Spinal cord (tissue), 9 donors: ENCODE measurements at regions not wholly inside any gene's neighbourhood (a gene's known extent, or its start where the extent isn't known, plus 50 kb on each side); places are given as distances from the start of the nearest gene placed in this dataset.
A peak's percentile ranks its signal among the peaks of the same experiment; 100 is the strongest.
"Not testable (repeated sequence)": the region's sequence is repeated elsewhere in the genome, so short reads cannot be mapped to it uniquely, and the experiment has no call there.

Experiments
- DNase-seq, 6 donors: peaks; one replicate each; pipeline versions ENCODE4 v3.0.0 to v3.0.0-alpha.2; 2013 to 2015; ENCODE audit warnings: low spot score in 6 of 6, low read depth in 4 of 6
- H3K27ac ChIP-seq: one replicate; pipeline ENCODE4 v1.5.1; 2013; ENCODE audit warnings: low read depth, low read length, control low read depth
- H3K27me3 ChIP-seq: one replicate; pipeline ENCODE4 v1.6.1; 2013; ENCODE audit warnings: low read length; ENCODE audit not compliant: control insufficient read depth, insufficient read depth
- H3K36me3 ChIP-seq: one replicate; pipeline ENCODE4 v1.6.1; 2013; ENCODE audit warnings: low read length; ENCODE audit not compliant: control insufficient read depth, insufficient read depth
- H3K4me1 ChIP-seq: one replicate; pipeline ENCODE4 v1.6.1; 2013; ENCODE audit warnings: low read length; ENCODE audit not compliant: control insufficient read depth, insufficient read depth
- H3K4me3 ChIP-seq: one replicate; pipeline ENCODE4 v1.5.1; 2013; ENCODE audit warnings: low read depth, low read length, control low read depth
- H3K9me3 ChIP-seq: one replicate; pipeline ENCODE4 v1.6.1; 2013; ENCODE audit warnings: low read length; ENCODE audit not compliant: control insufficient read depth, insufficient read depth
- WGBS: methylation state at CpG from one replicate; pipeline ENCODE4 v1.1.5; 2013; ENCODE audit warnings: missing lambda C conversion rate; ENCODE audit not compliant: insufficient coverage; 5-methylcytosine and 5-hydroxymethylcytosine counted together
- donor health status: healthy.

GRCh38 chr4:121575392-121575791 is 121.4 kb downstream of the ANXA5 start:
- H3K9me3 ChIP-seq, H3K4me1 ChIP-seq, H3K27ac ChIP-seq, DNase-seq, H3K36me3 ChIP-seq, H3K4me3 ChIP-seq, H3K27me3 ChIP-seq: not testable (repeated sequence)
- WGBS, result 96% methylated on average over 3 of the region's 3 CpGs

GRCh38 chr4:121574618-121575017 is 122.2 kb downstream of the ANXA5 start:
- no peak for DNase-seq

GRCh38 chr4:121567748-121568147 is 129.0 kb downstream of the ANXA5 start:
- Histone ChIP-seq H3K27ac (no peak overlapping the region), H3K4me1 (no peaks in the 10 kb centered on the region), H3K9me3 (no peaks in the 10 kb centered on the region), H3K4me3 (no peak overlapping the region), H3K36me3 (no peaks in the 10 kb centered on the region), H3K27me3 (no peaks in the 10 kb centered on the region)
- WGBS, result 90% methylated on average over 4 of the region's 4 CpGs
- DNase-seq, result no peak

More at GRCh38 chr4:121574618-121575017, 122.2 kb downstream of the ANXA5 start:
- Histone ChIP-seq H3K27ac (no peak overlapping the region), H3K27me3 (no peaks in the 10 kb centered on the region), H3K4me1 (no peaks in the 10 kb centered on the region), H3K4me3 (no peak overlapping the region), H3K36me3 (no peaks in the 10 kb centered on the region), H3K9me3 (no peaks in the 10 kb centered on the region)

GRCh38 chr4:121564840-121565375 is 131.9 kb downstream of the ANXA5 start:
- no CpG with 5 or more reads among the region's 5 CpGs for WGBS
- Histone ChIP-seq H3K4me3 (no peak overlapping the region), H3K27ac (no peak overlapping the region), H3K4me1 (no peaks in the 10 kb centered on the region), H3K9me3 (no peaks in the 10 kb centered on the region), H3K27me3 (no peaks in the 10 kb centered on the region), H3K36me3 (no peaks in the 10 kb centered on the region)
- peak in 1 of 6 donors; percentile 35 for DNase-seq

GRCh38 chr4:121562811-121563210 is 134.0 kb downstream of the ANXA5 start:
- DNase-seq, result no peak
- Histone ChIP-seq H3K27me3 (no peaks in the 10 kb centered on the region), H3K4me1 (no peaks in the 10 kb centered on the region), H3K4me3 (no peak overlapping the region), H3K36me3 (no peaks in the 10 kb centered on the region), H3K27ac (no peak overlapping the region), H3K9me3 (no peaks in the 10 kb centered on the region)
- no CpG with 5 or more reads among the region's 2 CpGs for WGBS

- H3K9me3 ChIP-seq, result no peaks in the 10 kb centered on the region
- no peaks in the 10 kb centered on the region for H3K27me3 ChIP-seq
- 60% methylated on average over 1 of the region's 4 CpGs for WGBS
- H3K4me3 ChIP-seq, result no peak overlapping the region
- H3K4me1 ChIP-seq, result no peaks in the 10 kb centered on the region
- H3K36me3 ChIP-seq, result no peaks in the 10 kb centered on the region
- H3K27ac ChIP-seq, result no peak overlapping the region
- no peak for DNase-seq
Observed at GRCh38 chr4:121555315-121556107, 141.3 kb downstream of the ANXA5 start.

- no peaks in the 10 kb centered on the region for H3K27me3 ChIP-seq
- no CpG with 5 or more reads among the region's 4 CpGs for WGBS
- no peaks in the 10 kb centered on the region for H3K36me3 ChIP-seq
- DNase-seq, result peak in 4 of 6 donors; percentile 12 to 66 (median 28)
- no peaks in the 10 kb centered on the region for H3K9me3 ChIP-seq
- H3K4me1 ChIP-seq, result no peaks in the 10 kb centered on the region
- H3K4me3 ChIP-seq, result no peak overlapping the region
- peak overlapping the region; percentile 4 for H3K27ac ChIP-seq
Observed at GRCh38 chr4:121554382-121554781, 142.4 kb downstream of the ANXA5 start.

- WGBS, result no CpG with 5 or more reads among the region's 1 CpG
- H3K4me3 ChIP-seq, result no peak overlapping the region
- H3K4me1 ChIP-seq, result no peaks in the 10 kb centered on the region
- H3K36me3 ChIP-seq, result no peaks in the 10 kb centered on the region
- H3K27ac ChIP-seq, result no peak overlapping the region
- peak in 1 of 6 donors; percentile 33 for DNase-seq
- no peaks in the 10 kb centered on the region for H3K9me3 ChIP-seq
- no peaks in the 10 kb centered on the region for H3K27me3 ChIP-seq
Observed at GRCh38 chr4:121551881-121552280, 144.9 kb downstream of the ANXA5 start.

- Histone ChIP-seq H3K27ac (no peak overlapping the region), H3K36me3 (no peaks in the 10 kb centered on the region)
Observed at GRCh38 chr4:121551271-121551670, 145.5 kb downstream of the ANXA5 start.

GRCh38 chr4:121541696-121542095 is 155.1 kb downstream of the ANXA5 start:
- WGBS, result no CpG with 5 or more reads among the region's 2 CpGs

More at GRCh38 chr4:121551271-121551670, 145.5 kb downstream of the ANXA5 start:
- H3K9me3 ChIP-seq, result no peaks in the 10 kb centered on the region
- H3K4me3 ChIP-seq, result no peak overlapping the region
- H3K4me1 ChIP-seq, result no peaks in the 10 kb centered on the region
- 100% methylated on average over 1 of the region's 1 CpG for WGBS
- no peak for DNase-seq
- H3K27me3 ChIP-seq, result no peaks in the 10 kb centered on the region

More at GRCh38 chr4:121541696-121542095, 155.1 kb downstream of the ANXA5 start:
- no peak for DNase-seq
- no peak overlapping the region for H3K4me3 ChIP-seq
- H3K9me3 ChIP-seq, result no peaks in the 10 kb centered on the region
- H3K27ac ChIP-seq, result no peak overlapping the region
- no peaks in the 10 kb centered on the region for H3K4me1 ChIP-seq
- H3K36me3 ChIP-seq, result no peaks in the 10 kb centered on the region
- no peaks in the 10 kb centered on the region for H3K27me3 ChIP-seq
